ENCODE measurements at regions not wholly inside any gene's neighbourhood (a gene's known extent, or its start where the extent isn't known, plus 50 kb on each side); places are given as distances from the start of the nearest gene placed in this dataset.

- CTCF ChIA-PET (ENCODE audit: low intra/inter-chr PET ratio, low total read pairs): no interaction called here
- in situ Hi-C loops (cut with HindIII; ENCODE audit: extremely low pct_ligation_motif_present, low pct_unique_long_range_greater_than_20kb): no loop called here
- no peak for TF ChIP-seq ZBTB34 (CRISPR knock-in tag; IDR thresholded peaks at IDR 0.05)
- TF ChIP-seq MLLT10 (CRISPR knock-in tag; IDR thresholded peaks at IDR 0.05): no peak
- TF ChIP-seq, protein P1, sequence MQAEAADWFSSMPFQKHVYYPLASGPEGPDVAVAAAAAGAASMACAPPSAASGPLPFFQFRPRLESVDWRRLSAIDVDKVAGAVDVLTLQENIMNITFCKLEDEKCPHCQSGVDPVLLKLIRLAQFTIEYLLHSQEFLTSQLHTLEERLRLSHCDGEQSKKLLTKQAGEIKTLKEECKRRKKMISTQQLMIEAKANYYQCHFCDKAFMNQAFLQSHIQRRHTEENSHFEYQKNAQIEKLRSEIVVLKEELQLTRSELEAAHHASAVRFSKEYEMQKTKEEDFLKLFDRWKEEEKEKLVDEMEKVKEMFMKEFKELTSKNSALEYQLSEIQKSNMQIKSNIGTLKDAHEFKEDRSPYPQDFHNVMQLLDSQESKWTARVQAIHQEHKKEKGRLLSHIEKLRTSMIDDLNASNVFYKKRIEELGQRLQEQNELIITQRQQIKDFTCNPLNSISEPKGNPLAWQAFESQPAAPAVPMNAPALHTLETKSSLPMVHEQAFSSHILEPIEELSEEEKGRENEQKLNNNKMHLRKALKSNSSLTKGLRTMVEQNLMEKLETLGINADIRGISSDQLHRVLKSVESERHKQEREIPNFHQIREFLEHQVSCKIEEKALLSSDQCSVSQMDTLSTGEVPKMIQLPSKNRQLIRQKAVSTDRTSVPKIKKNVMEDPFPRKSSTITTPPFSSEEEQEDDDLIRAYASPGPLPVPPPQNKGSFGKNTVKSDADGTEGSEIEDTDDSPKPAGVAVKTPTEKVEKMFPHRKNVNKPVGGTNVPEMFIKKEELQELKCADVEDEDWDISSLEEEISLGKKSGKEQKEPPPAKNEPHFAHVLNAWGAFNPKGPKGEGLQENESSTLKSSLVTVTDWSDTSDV (CRISPR knock-in tag; IDR thresholded peaks at IDR 0.05): no peak
- no peak for TF ChIP-seq HNRNPL (IDR thresholded peaks at IDR 0.05; ENCODE audit: low read depth, low read length)
- TF ChIP-seq ZNF121 (CRISPR knock-in tag; IDR thresholded peaks at IDR 0.05): no peak
- TF ChIP-seq MEIS2 (CRISPR knock-in tag; IDR thresholded peaks at IDR 0.05): no peak
- no peak for TF ChIP-seq ZNF775 (CRISPR knock-in tag; IDR thresholded peaks at IDR 0.05; ENCODE audit: borderline replicate concordance)
- no peak for TF ChIP-seq ZNF75D (CRISPR knock-in tag; IDR thresholded peaks at IDR 0.05; ENCODE audit: borderline replicate concordance)
- TF ChIP-seq MAFF (IDR thresholded peaks at IDR 0.05; ENCODE audit: low read depth, low read length): no peak
- TF ChIP-seq ZNF224 (CRISPR knock-in tag; IDR thresholded peaks at IDR 0.05): no peak
- peak; percentile 87 for TF ChIP-seq AGO2 (optimal IDR thresholded peaks at IDR 0.05; ENCODE audit: low read depth, low read length)
- no peak for TF ChIP-seq DPF2 (CRISPR knock-in tag; IDR thresholded peaks at IDR 0.05; ENCODE audit: borderline replicate concordance, low read depth)
- TF ChIP-seq ONECUT2 (CRISPR knock-in tag; IDR thresholded peaks at IDR 0.05): no peak
- peak; percentile 33 for TF ChIP-seq RBM22 (optimal IDR thresholded peaks at IDR 0.05; ENCODE audit: low read length)
- no peak for TF ChIP-seq CREM (IDR thresholded peaks at IDR 0.05)
- TF ChIP-seq CREM (CRISPR knock-in tag; IDR thresholded peaks at IDR 0.05): no peak
- TF ChIP-seq CHCHD3 (CRISPR knock-in tag; IDR thresholded peaks at IDR 0.05): no peak
- TF ChIP-seq, protein P2, sequence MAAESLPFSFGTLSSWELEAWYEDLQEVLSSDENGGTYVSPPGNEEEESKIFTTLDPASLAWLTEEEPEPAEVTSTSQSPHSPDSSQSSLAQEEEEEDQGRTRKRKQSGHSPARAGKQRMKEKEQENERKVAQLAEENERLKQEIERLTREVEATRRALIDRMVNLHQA (CRISPR knock-in tag; IDR thresholded peaks at IDR 0.05): no peak
- TF ChIP-seq ZNF589 (CRISPR knock-in tag; conservative IDR thresholded peaks at IDR 0.05): no peak
- TF ChIP-seq ZBTB26 (CRISPR knock-in tag; IDR thresholded peaks at IDR 0.05; ENCODE audit: borderline replicate concordance): no peak
Observed at GRCh38 chr17:77481476-77482374, 341.0 kb downstream of the SEC14L1 start.

More at GRCh38 chr17:77481476-77482374, 341.0 kb downstream of the SEC14L1 start:
- Histone ChIP-seq H3K27me3 (ENCODE audit: control insufficient read depth in 1 of 2, insufficient read depth in 2 of 2, low read length in 2 of 2) (no peaks in the 10 kb centered on the region), H3K79me2 (ENCODE audit: insufficient read depth, low read length) (peaks cover 69% of the 10 kb centered on the region), H3K27ac (ENCODE audit: extremely low read length, insufficient read depth, low read length) (no peak overlapping the region), H3K4me1 (ENCODE audit: insufficient read depth, low read length) (peaks cover 11% of the 10 kb centered on the region; the same call in 1 of the 2 replicates), H3K4me3 (replicated peaks in 1 of 3; ENCODE audit: insufficient read depth in 1 of 3, low read depth in 2 of 3, low read length in 3 of 3) (no peak overlapping the region), H3K9ac (ENCODE audit: insufficient read depth, low read depth, low read length) (no peak overlapping the region), H3K4me2 (ENCODE audit: low read depth, low read length) (no peak overlapping the region), H3K36me3 (replicated peaks in 1 of 2; ENCODE audit: control insufficient read depth in 1 of 2, insufficient read depth in 2 of 2, low read length in 2 of 2) (peaks cover 49 to 81% of the 10 kb centered on the region in 2 experiments), H2AFZ (ENCODE audit: low read length) (no peak overlapping the region), H4K20me1 (ENCODE audit: insufficient read depth, low read length) (peaks cover 90% of the 10 kb centered on the region), H3K9me3 (ENCODE audit: low read length) (no peaks in the 10 kb centered on the region)
- intact Hi-C loops (cut with micrococcal nuclease; ENCODE audit: unreplicated experiment): no loop called here
- no TSS peak for BruUV-seq (replicated peaks)
- POLR2A ChIA-PET: interaction anchor here (1.7 kb wide), 1 partner anchor 31 kb away, joined by 4 read pairs; no protein-coding TSS in a partner anchor
- ATAC-seq (no peak), FAIRE-seq (no peak), DNase-seq (ENCODE audit: low spot score) (no peak)
- WGBS (ENCODE audit: low lambda C conversion rate): 97% methylated on average over 29 of the region's 35 CpGs

Data from HepG2 (cell line).